ENCODE measurements at regions not wholly inside any gene's neighbourhood (a gene's known extent, or its start where the extent isn't known, plus 50 kb on each side); places are given as distances from the start of the nearest gene placed in this dataset.

DNA sequence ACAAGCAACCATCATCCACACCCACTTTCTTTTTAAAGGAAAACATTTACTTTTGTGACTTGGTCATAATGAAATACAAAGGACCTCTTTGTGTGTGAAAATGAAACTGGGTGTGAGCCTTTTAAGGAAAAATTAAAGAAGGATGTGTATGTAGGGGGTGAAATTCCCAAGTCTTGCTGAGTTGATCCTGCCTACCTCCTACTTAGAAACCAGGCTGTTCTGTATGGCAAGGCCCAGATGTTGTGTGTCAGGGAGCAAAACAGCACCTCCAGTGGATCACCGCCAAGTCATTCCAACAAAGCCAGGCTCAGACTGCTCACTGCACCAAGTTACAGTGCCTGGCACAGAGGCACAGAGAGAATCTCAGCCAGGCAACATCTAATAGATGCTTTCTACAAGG lies 198.5 kb upstream of the FBN2 start:
- TF ChIP-seq POLR2A (IDR thresholded peaks at IDR 0.05) = no peak
- TF ChIP-seq, protein P1, sequence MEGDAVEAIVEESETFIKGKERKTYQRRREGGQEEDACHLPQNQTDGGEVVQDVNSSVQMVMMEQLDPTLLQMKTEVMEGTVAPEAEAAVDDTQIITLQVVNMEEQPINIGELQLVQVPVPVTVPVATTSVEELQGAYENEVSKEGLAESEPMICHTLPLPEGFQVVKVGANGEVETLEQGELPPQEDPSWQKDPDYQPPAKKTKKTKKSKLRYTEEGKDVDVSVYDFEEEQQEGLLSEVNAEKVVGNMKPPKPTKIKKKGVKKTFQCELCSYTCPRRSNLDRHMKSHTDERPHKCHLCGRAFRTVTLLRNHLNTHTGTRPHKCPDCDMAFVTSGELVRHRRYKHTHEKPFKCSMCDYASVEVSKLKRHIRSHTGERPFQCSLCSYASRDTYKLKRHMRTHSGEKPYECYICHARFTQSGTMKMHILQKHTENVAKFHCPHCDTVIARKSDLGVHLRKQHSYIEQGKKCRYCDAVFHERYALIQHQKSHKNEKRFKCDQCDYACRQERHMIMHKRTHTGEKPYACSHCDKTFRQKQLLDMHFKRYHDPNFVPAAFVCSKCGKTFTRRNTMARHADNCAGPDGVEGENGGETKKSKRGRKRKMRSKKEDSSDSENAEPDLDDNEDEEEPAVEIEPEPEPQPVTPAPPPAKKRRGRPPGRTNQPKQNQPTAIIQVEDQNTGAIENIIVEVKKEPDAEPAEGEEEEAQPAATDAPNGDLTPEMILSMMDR (IDR thresholded peaks at IDR 0.05) = no peak
